Amniotic epithelial cell (primary cell): ENCODE measurements at regions not wholly inside any gene's neighbourhood (a gene's known extent, or its start where the extent isn't known, plus 50 kb on each side); places are given as distances from the start of the nearest gene placed in this dataset.
A peak's percentile ranks its signal among the peaks of the same experiment; 100 is the strongest.

Experiments used
- DNase-seq: peaks from one replicate; pipeline ENCODE4 v3.0.0-alpha.2; 2010; ENCODE audit warnings: low read depth

DNA sequence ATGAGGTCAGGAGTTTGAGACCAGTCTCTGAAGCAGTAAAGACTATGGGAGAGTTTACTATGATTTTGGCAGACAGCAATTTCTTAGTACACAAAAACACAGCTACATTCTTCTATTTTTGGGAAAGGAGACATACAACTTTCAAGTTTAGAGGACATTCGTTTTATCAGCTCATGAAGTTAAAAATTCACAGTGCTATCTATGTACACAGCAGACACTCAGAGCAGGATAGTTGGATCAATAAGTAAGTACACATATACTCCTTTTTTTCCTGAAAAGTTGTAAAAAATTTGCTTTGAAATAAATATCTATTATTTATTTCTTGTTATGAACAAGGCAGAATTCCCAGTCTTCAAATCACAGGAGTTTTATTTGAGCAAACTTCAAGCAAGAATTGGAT lies 159.7 kb downstream of the SERPINI1 start:
- DNase-seq = no peak

DNA sequence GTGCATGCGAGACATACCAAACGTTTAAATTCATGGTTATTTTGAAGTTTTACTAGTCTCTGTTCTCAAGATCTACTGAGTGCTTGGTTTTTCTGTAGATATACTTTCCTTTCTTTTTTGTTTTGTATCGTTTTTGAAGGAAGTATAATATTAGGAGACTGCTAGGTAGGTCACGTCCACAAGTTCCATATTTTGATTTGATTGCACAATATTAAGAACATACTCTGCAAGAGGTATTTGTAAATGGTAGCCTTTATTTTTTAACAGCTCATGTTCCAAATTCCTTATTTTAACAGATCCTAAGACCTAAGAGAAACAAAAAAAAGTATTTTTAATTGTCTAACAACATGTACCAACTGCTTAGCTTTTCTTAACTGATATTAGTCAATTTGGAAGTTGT lies 156.7 kb downstream of the SERPINI1 start:
- DNase-seq = no peak

DNA sequence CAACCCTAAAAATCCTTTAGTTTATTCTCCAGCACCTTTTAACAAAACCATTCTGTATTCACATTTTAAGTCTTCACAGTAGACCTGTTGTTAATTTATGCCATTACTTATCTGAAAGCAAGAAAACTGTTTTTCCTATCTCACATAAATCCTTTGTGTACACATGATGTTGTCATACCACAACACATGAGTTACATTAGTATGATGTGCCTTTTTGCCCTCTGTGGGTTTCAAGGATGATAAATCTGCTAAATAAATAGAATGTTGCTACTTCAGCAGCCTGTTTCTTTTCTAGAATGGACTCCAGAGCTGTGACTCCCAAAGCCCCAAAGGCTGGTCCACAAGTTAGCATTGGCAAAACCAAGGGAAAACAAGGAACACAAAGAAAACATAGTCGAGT lies 151.6 kb downstream of the SERPINI1 start:
- DNase-seq = peak; percentile 48

DNA sequence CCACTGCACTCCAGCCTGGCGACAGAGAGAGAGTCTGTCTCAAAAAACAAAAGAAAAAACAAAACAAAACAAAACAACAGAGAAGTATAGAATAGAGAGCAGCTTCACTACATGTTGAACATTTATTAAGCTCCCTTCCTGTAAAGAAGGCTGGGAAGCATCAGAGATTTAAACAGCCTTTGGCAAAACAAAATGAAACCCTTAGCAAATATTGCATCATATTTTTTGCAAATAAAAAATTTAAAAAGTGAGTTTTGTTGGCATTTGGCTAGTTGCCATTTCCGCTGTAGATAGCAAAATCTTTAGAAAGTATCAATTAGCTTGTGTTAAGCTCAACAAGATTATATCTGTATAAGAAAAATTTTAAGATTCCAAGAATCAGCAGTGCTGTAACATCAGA lies 151.2 kb downstream of the SERPINI1 start:
- DNase-seq = no peak

DNA sequence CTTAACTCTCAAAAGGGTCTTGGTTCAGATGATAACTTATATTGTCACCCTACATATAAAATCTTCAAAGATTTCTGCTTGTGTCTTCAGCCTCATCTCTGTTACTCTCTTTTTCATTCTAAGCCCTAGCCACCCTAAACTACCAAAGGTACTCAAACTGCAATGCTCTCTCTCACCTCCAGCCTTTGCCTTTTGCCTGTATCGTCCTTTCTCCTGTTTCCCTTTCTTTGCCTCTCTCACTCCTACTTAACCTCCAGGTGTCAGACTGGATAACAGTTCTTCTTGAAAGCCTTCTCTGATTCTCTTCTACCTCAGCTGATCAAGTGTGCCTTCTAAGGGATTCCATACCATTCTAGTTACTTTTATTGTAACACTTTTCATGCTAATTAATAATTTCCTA lies 149.8 kb downstream of the SERPINI1 start:
- DNase-seq = no peak

DNA sequence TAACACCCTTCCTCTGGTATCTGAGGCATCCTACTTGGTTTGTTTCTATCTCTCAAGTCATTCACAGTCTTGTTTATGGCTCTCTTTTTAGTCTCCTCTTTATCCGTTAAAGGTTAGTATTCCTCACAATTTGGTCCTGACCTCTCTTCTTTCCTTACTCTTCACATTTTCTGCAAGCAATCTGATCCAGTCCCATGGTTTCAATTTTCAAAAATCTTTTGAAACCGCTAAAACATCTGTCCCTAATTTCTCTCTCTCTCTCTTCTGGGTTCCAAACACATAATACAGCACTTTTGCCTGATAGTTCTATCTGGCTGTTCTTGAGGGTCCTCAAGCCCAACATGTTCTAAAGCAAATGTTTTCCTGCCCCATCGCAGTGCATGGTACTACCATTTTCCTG lies 149.0 kb downstream of the SERPINI1 start:
- DNase-seq = no peak

DNA sequence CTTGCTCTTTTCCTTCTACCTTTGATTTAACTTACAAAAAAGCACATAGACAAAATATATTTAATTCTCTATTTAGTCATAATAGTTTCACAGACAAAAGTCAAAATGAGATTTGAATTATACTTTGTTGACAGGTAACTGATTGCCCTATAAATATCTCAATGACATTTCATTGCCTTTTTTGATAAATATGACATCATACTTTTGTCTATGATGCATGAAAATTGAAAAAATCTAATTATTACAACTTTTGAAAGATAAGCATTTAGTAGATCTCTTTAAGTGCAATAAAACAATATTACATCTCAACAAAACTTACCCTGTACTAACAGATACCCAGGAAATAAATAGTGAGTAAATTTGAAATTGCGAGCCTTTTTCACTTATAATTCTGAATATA lies 147.9 kb downstream of the SERPINI1 start:
- no peak for DNase-seq

DNA sequence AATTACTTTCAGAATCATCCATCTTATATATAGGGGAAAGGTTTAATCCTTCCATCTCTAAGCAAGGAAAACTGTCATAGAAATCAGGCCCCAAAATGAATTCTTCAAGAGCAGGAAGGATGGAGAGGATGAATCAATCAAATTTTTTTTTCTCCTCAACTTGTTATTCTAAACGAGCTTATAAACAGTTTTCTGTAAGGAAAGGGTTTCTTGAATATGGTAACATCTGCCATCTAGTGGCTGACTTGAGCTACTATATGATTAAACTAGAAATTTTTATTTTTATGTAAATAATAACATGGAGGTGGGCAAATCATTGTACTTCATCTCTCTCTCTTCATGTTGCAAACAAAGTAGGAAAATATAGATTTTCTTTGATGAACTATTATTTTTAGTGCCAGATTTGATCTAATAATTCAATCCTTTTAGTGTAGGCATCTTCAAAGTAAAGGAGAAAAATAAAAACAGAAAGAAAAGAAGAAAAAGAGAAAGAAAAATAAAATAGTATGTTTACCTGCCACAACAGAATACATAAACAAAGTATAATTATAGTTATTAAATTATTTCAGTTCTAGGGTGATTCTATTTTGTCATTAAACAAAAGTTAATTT lies 146.6 kb downstream of the SERPINI1 start:
- DNase-seq = peak; percentile 60

DNA sequence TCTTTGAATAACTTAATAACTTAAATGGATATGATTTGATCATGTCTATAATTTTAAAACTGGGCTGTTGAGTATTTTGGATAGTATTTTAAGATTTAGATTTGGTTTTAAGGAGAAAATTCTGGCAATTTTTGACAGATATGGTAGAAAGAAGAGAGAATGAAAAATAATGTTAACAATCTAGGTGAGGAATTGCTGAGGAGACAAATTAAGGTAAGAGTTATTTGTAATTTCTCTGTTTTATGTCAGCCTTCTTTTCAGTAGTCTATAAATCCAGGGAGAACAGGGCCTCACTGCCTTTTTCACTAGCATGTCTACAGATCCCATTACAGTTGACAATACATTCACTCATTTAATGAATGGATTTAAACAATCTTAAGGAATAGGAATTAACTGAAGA lies 144.7 kb downstream of the SERPINI1 start:
- no peak for DNase-seq

DNA sequence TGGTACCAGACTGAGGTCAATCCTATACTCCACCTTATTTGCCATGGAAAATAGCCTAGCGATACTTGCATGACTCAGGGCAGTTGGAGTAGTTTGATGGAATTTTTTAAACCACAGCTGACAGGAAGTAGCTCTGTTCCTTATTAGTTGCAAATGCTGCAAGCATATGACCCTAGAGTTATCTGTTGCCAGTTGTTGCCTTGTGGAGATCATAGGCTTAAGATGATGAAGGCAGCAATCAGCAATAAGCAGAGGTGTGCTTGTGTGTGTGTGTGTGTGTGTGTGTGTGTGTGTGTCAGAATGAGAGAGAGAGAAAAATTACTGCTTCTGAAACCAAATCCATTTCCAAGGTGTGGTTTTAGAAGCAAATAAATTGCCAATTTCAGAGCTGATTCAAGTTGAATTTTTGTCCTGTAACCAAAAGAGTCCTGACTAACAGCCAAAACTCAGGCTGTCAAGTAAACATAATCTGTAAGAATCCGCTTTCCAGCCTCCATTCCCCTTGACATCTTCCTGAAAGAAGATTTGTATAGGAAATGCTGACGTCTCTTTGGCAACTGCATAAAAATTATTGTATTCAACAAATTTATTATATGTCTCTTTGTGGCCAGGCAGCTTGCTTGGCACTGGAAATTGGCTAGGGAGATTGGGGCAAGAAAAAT lies 141.2 kb downstream of the SERPINI1 start:
- peak; percentile 88 for DNase-seq
